GM18517 (cell line): ENCODE measurements at regions not wholly inside any gene's neighbourhood (a gene's known extent, or its start where the extent isn't known, plus 50 kb on each side); places are given as distances from the start of the nearest gene placed in this dataset.
"Not testable (repeated sequence)": the region's sequence is repeated elsewhere in the genome, so short reads cannot be mapped to it uniquely, and the experiment has no call there.

Experiments used
- ATAC-seq: cut with Tn5 transposase; IDR thresholded peaks from one replicate; pipeline ENCODE4 v1.9.1; 2021; ENCODE audit warnings: mild to moderate bottlenecking, moderate library complexity; ENCODE audit not compliant: unreplicated experiment

GRCh38 chr1:41994195-41994894 is 75.6 kb upstream of the HIVEP3 start:
- no peak for ATAC-seq

- ATAC-seq, result no peak
Measured at GRCh38 chr1:41983451-41983850, 64.7 kb upstream of the HIVEP3 start.

- ATAC-seq, result no peak
Measured at GRCh38 chr1:41981796-41982195, 63.1 kb upstream of the HIVEP3 start.

GRCh38 chr1:41980827-41981653 is 62.3 kb upstream of the HIVEP3 start:
- no peak for ATAC-seq

- ATAC-seq, result no peak
Measured at GRCh38 chr1:41978986-41979385, 60.3 kb upstream of the HIVEP3 start.

- ATAC-seq, result no peak
Measured at GRCh38 chr1:41977326-41977725, 58.6 kb upstream of the HIVEP3 start.

GRCh38 chr1:41976671-41977070 is 57.9 kb upstream of the HIVEP3 start:
- no peak for ATAC-seq

- ATAC-seq, result no peak
Measured at GRCh38 chr1:41975850-41976569, 57.3 kb upstream of the HIVEP3 start.

GRCh38 chr1:41975121-41975520 is 56.4 kb upstream of the HIVEP3 start:
- no peak for ATAC-seq

- not testable (repeated sequence) for ATAC-seq
Measured at GRCh38 chr1:41968557-41968956, 49.8 kb upstream of the HIVEP3 start.
